T-helper 1 cell (primary cell): ENCODE measurements at regions not wholly inside any gene's neighbourhood (a gene's known extent, or its start where the extent isn't known, plus 50 kb on each side); places are given as distances from the start of the nearest gene placed in this dataset.
"Not testable (repeated sequence)": the region's sequence is repeated elsewhere in the genome, so short reads cannot be mapped to it uniquely, and the experiment has no call there.

Source experiments
- DNase-seq, 5 donors: peaks; one replicate each; pipeline ENCODE4 v3.0.0-alpha.2; 2012 to 2020

DNA sequence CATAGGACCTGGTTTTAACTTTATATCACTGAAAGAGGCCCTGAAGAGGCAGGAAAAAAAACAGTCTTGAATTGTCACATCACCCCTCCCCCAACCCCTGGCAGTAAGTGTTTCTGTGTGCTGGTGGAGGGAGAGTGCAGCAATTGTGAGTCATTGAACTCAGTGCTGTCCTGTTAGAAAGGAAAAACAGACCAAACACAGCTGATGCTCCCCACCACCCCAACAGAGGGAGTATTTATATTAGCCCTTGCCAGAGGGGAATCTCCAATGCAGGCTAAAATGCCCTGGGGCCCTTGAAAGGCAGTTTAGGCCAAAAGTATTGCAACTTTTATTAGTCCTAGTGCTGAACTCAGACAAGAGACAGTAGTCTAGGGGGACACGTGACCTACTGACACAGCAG is 197.8 kb upstream of the AGTR2 start:
- no peak for DNase-seq

DNA sequence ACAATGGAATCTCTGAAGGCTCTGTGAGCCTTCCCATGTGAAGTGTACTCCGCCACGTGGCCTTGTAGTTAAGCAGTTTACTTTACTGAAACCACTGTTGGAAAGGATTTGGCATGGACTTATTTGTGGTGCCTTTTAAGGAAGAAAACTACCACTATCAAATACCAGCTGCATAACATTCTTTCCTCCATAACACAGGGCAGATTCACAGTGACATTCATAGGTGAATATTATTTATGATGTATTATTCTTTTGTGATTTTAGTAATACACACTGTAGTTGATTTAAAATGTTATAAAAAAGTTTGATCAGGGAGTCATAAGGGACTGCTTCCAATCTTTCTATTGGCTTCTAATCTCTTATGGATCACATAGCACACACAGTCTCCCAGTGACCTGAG is 192.5 kb upstream of the AGTR2 start:
- no peak for DNase-seq

DNA sequence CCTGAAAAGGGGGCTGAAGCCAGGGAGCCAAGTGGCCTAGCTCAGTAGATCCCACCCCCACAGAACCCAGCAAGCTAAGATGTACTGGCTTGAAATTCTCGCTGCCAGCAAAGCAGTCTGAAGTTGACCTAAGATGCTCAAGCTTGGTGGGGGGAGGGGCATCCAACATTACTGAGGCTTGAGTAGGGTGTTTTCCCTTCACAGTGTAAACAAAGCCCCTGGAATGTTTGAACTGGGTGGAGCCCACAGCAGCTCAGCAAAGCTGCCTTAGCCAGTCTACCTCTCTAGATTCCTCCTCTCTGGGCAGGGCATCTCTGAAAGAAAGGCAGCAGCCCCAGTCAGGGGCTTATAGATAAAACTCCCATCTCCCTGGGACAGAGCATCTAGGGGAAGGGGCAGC is 187.4 kb upstream of the AGTR2 start:
- DNase-seq, result not testable (repeated sequence)

DNA sequence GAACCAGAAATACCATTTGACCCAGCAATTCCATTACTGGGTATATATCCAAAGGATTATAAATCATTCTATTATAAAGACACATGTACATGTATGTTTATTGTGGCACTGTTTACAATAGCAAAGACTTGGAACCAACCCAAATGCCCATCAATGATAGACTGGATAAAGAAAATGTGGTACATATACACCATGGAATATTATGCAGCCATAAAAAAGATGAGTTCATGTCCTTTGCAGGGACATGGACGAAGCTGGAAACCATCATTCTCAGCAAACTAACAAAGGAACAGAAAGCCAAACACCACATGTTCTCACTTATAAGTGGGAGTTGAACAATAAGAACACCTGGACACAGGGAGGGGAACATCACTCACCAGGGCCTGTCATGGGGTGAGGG is 183.1 kb upstream of the AGTR2 start:
- not testable (repeated sequence) for DNase-seq

DNA sequence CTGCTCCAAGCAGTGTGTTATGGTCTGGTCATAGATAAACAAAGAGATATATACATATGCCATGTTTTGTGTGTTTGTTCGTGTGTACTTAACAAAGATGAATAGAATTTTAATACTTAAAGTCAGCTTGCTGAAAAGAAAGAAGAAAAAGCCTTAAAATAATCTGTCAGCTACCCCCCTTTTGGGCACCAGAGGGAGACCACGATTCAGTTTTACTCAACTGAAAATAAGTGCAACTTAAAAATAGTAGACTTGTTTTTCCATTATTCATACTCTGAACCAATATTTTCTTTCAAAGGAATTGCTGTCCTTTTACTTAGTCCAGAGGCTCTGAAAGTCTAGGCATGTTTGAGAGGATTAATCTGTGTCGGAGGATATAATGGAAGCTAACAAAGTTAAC is 181.7 kb upstream of the AGTR2 start:
- DNase-seq, result no peak

DNA sequence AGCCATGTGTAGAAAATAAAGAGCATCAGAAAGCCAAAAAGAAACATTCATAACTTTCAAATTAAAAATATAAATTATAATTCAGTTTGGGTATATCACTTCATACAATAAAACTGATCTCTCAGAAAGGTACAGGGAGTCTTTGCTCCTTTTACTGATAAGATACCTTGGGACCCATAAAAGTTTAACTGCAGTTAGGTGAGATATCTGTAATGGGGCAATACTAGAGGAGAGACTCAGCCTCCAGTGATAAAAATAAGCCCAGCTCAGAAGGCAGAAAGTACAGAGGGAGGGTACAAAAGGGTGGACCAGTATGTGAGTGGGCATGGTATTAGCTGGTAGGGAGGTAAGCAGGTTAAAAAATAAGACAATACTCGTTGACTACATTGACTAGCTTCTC is 180.9 kb upstream of the AGTR2 start:
- DNase-seq, result no peak

DNA sequence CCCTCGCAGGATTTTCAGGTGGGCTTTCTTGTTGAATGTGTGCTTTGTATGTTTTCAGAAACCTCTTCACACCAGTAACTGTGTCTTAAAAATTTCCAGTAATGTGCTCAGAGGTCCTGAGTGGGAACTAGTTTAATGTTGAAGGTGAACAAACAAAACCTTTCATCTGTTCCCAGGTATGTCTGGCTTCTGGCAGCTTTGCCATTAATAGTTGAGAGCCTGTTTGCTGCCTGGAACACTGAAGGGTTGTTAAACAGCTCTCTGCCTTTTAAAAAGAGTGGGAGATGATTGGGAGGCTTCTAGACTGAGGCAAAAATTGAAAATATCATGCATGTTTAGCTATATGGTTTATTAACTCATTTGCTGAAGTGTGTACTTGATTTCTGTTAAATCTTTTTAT is 161.2 kb upstream of the AGTR2 start:
- DNase-seq, result no peak

DNA sequence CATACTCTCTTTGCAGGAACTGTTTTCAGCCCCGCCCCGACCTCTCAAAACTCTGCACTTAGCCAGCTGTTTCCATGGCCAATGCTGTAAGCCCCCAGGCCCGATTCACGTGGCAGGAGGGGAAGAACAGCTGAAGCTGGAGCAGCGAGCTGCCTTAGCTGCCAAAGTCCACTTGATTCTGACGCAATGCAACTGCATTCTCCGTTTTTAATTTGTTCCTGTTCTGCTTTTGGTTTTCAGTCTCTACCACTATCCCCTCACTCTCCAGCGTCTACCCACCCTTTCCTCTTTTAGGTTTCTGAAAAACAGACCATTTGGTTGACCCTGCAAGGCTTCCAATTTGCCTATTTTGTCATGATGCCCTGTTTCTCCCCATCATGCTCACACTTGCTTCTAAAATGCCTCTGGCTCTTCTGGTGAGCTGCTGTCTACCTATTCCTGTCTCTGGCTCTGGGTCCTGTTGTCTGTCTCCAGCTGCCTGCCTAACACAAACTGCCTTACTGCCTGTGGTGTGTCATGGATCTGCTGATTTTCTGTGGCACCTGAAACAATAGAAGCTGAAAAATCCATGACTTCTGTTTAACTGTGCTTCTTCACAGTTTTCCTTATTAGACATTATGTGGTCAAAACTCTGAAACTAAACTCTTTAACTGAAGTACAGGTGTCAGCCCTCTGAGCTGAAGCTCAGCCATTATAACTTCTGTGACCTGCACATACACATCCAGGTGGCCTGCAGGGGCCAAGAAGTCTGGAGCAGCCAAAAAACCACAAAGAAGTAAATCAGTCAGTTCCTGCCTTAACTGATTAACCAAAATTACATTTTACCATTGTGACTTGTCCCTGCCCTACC is 160.5 kb upstream of the AGTR2 start:
- no peak for DNase-seq

DNA sequence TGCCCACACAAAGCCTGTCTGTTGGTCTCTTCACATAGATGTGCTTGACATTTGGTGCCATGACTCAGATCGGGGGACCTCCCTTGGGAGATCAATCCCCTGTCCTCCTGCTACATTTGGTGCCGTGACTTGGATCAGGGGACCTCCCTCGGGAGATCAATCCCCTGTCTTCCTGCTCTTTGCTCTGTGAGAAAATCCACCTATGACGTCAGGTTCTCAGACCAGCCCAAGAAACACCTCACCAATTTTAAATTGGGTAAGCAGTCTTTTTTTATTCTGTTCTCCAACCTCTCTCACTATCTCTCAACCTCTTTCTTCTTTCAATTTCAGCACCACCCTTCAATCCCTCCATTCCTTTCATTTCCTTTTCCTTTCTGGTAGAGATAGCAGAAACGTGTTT is 159.6 kb upstream of the AGTR2 start:
- no peak for DNase-seq

DNA sequence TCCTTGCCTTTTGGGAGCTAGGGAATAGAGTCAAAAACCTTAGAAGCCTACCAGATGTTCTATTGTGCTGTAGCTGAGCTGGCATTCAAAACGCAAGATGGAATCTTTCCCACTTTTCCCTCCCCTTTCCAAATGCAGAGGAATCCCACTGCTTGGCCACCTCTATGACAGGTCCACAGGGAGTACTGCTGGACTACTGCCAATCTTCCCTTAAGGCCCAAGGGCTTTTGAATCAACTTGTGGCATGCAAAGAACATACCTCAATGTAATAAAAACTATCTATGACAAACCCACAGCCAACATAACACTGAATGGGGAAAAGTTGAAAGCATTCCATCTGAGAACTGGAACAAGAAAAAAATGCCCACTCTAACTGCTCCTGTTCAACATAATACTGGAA is 139.2 kb upstream of the AGTR2 start:
- DNase-seq, result no peak
